COLO829 (cell line): ENCODE measurements at regions not wholly inside any gene's neighbourhood (a gene's known extent, or its start where the extent isn't known, plus 50 kb on each side); places are given as distances from the start of the nearest gene placed in this dataset.

Experiments used
- DNase-seq: peaks from one replicate; pipeline ENCODE4 v3.0.0; 2012; ENCODE audit warnings: low spot score

DNA sequence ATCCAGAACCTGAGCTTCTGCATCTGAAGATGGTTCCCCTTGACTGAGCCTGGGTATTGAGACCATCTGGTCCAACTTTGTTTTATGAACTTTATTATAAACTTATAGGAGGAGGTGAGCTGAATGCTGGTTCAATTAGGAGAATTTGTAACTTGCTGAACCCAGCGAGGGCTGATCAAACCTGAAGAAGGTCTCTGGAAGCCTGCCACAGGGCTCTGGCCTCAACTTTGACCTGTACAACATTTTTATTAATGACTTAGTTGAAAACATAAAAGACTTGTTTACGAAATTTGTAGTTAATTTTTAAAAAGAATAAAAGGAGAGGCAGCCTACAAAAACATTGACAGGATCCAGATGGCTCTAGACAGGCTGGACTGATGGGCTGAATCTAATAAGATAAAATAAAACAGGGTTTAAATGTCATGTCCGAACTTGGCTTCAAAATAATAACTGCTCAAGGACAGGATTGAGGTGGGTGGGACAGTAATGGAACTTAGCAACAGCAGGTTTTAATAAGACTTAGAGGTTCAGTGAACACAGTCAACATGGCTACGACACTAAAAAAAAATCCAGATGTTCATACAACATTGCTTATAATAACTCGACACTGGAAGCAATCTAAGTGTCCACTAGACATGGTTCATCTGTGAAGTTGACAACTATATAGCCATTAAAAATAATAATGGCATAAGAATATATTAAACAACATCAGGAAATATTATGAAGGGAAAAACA lies 53.4 kb upstream of the GJB5 start:
- no peak for DNase-seq
